ENCODE measurements at regions not wholly inside any gene's neighbourhood (a gene's known extent, or its start where the extent isn't known, plus 50 kb on each side); places are given as distances from the start of the nearest gene placed in this dataset.
"Not testable (repeated sequence)": the region's sequence is repeated elsewhere in the genome, so short reads cannot be mapped to it uniquely, and the experiment has no call there.

DNA sequence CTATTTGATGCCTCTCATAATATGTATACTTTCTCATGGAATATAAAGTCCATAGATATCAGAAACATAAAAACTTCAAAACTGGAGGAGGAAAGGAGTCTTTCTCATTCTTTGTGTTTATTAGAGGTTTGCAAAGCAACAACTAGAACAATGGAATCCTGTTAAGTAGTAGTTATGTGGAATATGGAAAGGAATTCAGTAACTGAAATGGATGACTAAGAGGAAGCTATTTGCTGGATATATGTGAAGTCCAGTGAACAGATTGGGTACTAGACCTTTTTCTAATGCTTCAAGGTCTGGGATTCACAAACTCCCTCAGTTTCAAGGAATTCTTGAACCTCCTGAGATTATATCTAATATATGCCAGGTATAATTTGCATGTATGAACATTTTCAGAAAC lies 353.6 kb upstream of the FANCL start:
- POLR2A ChIA-PET: no interaction called here
- H3K27me3 ChIP-seq (ENCODE audit: control insufficient read depth in 1 of 2, insufficient read depth in 2 of 2, low read length in 2 of 2): no peaks in the 10 kb centered on the region
- no peak for TF ChIP-seq CTCF (IDR thresholded peaks at IDR 0.05)
- no peaks in the 10 kb centered on the region for H3K4me1 ChIP-seq (ENCODE audit: insufficient read depth, low read length)
- peaks cover 5% of the 10 kb centered on the region for H3K27me3 Mint-ChIP-seq
- no peaks in the 10 kb centered on the region for H3K9me3 ChIP-seq (ENCODE audit: control insufficient read depth in 1 of 2, insufficient read depth in 1 of 2, low read length in 2 of 2)
- H3K27ac Mint-ChIP-seq: no peak overlapping the region
- no peak overlapping the region for H3K4me3 Mint-ChIP-seq
- intact Hi-C loops (cut with DNase I, micrococcal nuclease): no loop called here
- ATAC-seq (ENCODE audit: poor library complexity) (no peak), DNase-seq (no peak)
- CTCF ChIA-PET: no interaction called here
- no peaks in the 10 kb centered on the region for H3K36me3 Mint-ChIP-seq (ENCODE audit: low read depth)
- peaks cover 2% of the 10 kb centered on the region for H3K9me3 Mint-ChIP-seq
- no peak overlapping the region for H3K27ac ChIP-seq (ENCODE audit: low read depth in 1 of 2, low read length in 2 of 2)
- H3K36me3 ChIP-seq (ENCODE audit: insufficient read depth, low read length): no peaks in the 10 kb centered on the region
- H3K4me3 ChIP-seq (ENCODE audit: low read length): no peak overlapping the region
- H3K4me1 Mint-ChIP-seq (ENCODE audit: low read depth): no peaks in the 10 kb centered on the region

GRCh38 chr2:58594175-58594574 lies 353.1 kb upstream of the FANCL start:
- Mint-ChIP-seq H3K9me3 (peaks cover 2% of the 10 kb centered on the region), H3K27ac (no peak overlapping the region), H3K36me3 (ENCODE audit: low read depth) (no peaks in the 10 kb centered on the region), H3K4me3 (no peak overlapping the region), H3K4me1 (ENCODE audit: low read depth) (no peaks in the 10 kb centered on the region), H3K27me3 (peaks cover 5% of the 10 kb centered on the region)
- no peaks in the 10 kb centered on the region for H3K36me3 ChIP-seq (ENCODE audit: insufficient read depth, low read length)
- no peaks in the 10 kb centered on the region for H3K27me3 ChIP-seq (ENCODE audit: control insufficient read depth in 1 of 2, insufficient read depth in 2 of 2, low read length in 2 of 2)
- ChIA-PET POLR2A (no interaction called here), CTCF (no interaction called here)
- no peaks in the 10 kb centered on the region for H3K4me1 ChIP-seq (ENCODE audit: insufficient read depth, low read length)
- no peaks in the 10 kb centered on the region for H3K9me3 ChIP-seq (ENCODE audit: control insufficient read depth in 1 of 2, insufficient read depth in 1 of 2, low read length in 2 of 2)
- intact Hi-C loops (cut with DNase I, micrococcal nuclease): no loop called here
- no peak for TF ChIP-seq CTCF (IDR thresholded peaks at IDR 0.05)
- DNase-seq (no peak), ATAC-seq (ENCODE audit: poor library complexity) (no peak)
- no peak overlapping the region for H3K27ac ChIP-seq (ENCODE audit: low read depth in 1 of 2, low read length in 2 of 2)
- no peak overlapping the region for H3K4me3 ChIP-seq (ENCODE audit: low read length)

DNA sequence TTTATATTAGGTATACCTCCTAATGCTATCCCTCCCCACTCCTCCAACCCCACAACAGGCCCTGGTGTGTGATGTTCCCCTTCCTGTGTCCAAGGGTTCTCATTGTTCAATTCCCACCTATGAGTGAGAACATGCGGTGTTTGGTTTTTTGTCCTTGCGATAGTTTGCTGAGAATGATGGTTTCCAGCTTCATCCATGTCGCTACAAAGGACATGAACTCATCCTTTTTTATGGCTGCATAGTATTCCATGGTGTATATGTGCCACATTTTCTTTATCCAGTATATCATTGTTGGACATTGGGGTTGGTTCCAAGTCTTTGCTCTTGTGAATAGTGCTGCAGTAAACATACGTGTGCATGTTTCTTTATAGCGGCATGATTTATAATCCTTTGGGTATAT lies 345.1 kb upstream of the FANCL start:
- H3K4me1 Mint-ChIP-seq (ENCODE audit: low read depth); H3K4me1 ChIP-seq (ENCODE audit: insufficient read depth, low read length); H3K27me3 Mint-ChIP-seq; H3K4me3 ChIP-seq (ENCODE audit: low read length); H3K9me3 ChIP-seq (ENCODE audit: control insufficient read depth in 1 of 2, insufficient read depth in 1 of 2, low read length in 2 of 2); H3K4me3 Mint-ChIP-seq; H3K36me3 Mint-ChIP-seq (ENCODE audit: low read depth); intact Hi-C loops (cut with DNase I, micrococcal nuclease); CTCF ChIA-PET; H3K27ac ChIP-seq (ENCODE audit: low read depth in 1 of 2, low read length in 2 of 2); H3K27ac Mint-ChIP-seq; H3K9me3 Mint-ChIP-seq; H3K27me3 ChIP-seq (ENCODE audit: control insufficient read depth in 1 of 2, insufficient read depth in 2 of 2, low read length in 2 of 2); DNase-seq; ATAC-seq (ENCODE audit: poor library complexity); H3K36me3 ChIP-seq (ENCODE audit: insufficient read depth, low read length); POLR2A ChIA-PET: not testable (repeated sequence)

GRCh38 chr2:58585233-58585632 lies 344.1 kb upstream of the FANCL start:
- POLR2A ChIA-PET: no interaction called here
- Mint-ChIP-seq H3K27ac (no peak overlapping the region), H3K4me1 (ENCODE audit: low read depth) (no peaks in the 10 kb centered on the region), H3K36me3 (ENCODE audit: low read depth) (no peaks in the 10 kb centered on the region), H3K4me3 (no peak overlapping the region), H3K9me3 (no peaks in the 10 kb centered on the region), H3K27me3 (no peaks in the 10 kb centered on the region)
- no peaks in the 10 kb centered on the region for H3K27me3 ChIP-seq (ENCODE audit: control insufficient read depth in 1 of 2, insufficient read depth in 2 of 2, low read length in 2 of 2)
- intact Hi-C loops (cut with DNase I, micrococcal nuclease): no loop called here
- no peak overlapping the region for H3K4me3 ChIP-seq (ENCODE audit: low read length)
- no peak for TF ChIP-seq CTCF (IDR thresholded peaks at IDR 0.05)
- H3K36me3 ChIP-seq (ENCODE audit: insufficient read depth, low read length): no peaks in the 10 kb centered on the region
- H3K9me3 ChIP-seq (ENCODE audit: control insufficient read depth in 1 of 2, insufficient read depth in 1 of 2, low read length in 2 of 2): no peaks in the 10 kb centered on the region
- CTCF ChIA-PET: no interaction called here
- no peak overlapping the region for H3K27ac ChIP-seq (ENCODE audit: low read depth in 1 of 2, low read length in 2 of 2)
- no peaks in the 10 kb centered on the region for H3K4me1 ChIP-seq (ENCODE audit: insufficient read depth, low read length)
- DNase-seq: no peak
- no peak for ATAC-seq (ENCODE audit: poor library complexity)

All from CD4-positive, alpha-beta T cell (primary cell).